GM21515 (cell line): ENCODE measurements at regions not wholly inside any gene's neighbourhood (a gene's known extent, or its start where the extent isn't known, plus 50 kb on each side); places are given as distances from the start of the nearest gene placed in this dataset.

Source experiments
- ATAC-seq: cut with Tn5 transposase; IDR thresholded peaks from one replicate; pipeline ENCODE4 v1.9.1; 2021; ENCODE audit not compliant: unreplicated experiment

DNA sequence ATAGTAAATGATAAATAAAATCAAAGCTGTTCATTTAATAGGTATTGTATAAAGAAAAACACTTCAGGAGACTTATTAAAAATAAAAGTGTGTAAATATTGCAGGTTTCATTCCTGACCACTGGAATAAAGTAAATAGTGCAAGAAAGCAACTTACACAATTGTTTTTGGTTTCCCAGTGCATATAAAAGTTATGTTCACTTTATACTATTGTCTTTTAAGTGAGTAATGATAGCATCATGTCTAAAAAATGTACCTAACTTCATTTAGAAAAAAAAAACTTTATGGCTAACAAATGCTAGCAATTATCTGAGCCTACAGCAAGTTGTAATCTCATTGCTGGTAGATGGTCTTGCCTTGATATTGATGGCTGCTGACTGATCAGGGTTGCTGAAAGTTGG, 726.6 kb upstream of the POU3F2 start:
- ATAC-seq = no peak

DNA sequence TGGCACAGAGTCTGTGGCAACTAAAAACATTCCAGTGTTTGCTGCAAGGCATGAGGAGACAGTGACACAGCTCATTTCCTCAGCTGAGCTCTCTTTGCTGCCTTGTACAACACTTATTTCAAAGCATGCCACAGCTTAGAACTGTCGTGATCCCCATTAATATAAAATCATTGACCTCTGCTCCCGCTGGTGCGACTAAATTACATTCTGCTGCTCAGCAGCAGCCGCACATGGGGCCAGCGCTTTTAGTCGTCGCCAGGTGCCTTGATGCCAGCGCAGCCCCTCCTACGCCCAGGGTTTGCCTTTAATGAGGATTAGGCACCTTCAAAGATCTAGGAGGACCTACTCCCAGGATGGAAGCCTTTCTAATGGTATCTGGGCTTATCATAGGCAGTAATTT, 717.9 kb upstream of the POU3F2 start:
- ATAC-seq = no peak

DNA sequence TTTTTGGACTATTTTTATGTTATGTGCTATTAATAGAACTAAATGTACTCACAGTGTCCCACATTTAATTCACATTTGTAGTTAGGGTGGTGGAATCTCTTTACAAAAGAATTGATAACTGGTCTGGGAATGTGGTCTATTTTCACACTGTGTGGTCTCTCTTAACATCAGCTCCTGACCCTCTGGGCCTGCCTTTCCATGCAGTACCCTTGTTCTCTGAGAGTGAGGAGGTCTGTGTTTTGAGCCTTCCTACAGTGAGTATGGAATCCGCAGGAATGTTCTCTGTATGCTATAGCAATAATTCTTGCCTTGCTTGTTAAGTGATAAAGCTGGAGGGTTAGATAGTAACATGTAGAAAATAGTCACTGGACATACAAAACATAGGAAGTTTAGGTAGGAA, 717.3 kb upstream of the POU3F2 start:
- ATAC-seq = no peak

DNA sequence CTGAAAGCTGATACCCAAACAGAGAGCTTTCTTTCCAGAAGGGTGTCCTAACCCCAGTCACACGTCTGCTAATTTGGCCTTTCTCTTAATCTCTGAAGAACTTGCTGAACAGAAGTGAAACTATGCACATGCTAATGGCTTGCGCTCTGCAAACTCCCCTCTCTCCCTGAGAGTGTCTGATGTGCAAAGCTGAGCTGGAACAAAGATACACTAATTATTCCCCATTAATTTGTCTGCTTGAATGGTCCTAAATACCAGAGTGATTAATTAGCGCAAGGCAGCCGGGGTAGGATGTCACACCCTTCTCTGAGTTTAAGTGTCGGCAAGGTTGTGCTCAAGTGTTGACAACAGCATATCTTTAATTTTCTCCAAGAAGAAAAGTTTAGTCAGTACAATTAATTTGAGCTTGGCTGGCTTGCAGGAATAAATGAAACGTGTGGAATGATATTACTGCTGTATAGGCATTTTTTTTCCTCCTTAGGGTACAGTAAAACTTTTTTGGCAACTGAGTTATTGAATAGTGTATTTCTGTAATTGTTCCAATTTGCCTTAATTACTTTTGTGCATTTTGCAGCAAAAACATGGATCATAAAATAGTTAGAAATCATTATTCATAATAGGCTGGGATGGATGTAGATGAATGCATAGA, 715.9 kb upstream of the POU3F2 start:
- no peak for ATAC-seq

DNA sequence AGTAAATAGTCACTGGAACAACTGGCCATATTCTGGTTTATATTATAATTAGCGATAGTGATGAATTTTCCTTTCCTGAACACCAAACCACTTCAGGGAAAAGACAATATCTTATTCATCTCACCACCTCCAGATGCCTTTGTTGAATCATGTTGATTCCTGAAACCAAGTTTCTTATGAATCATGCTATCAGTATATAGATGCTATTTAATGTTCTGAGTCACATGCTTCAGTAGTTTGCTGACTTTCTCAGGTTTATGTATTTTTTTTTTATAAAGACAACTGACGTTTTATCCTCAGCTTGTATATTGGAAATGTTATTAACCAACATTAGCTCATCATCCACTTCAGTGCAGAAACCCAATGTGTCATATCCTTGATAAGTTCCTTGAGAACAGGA, 710.2 kb upstream of the POU3F2 start:
- no peak for ATAC-seq

DNA sequence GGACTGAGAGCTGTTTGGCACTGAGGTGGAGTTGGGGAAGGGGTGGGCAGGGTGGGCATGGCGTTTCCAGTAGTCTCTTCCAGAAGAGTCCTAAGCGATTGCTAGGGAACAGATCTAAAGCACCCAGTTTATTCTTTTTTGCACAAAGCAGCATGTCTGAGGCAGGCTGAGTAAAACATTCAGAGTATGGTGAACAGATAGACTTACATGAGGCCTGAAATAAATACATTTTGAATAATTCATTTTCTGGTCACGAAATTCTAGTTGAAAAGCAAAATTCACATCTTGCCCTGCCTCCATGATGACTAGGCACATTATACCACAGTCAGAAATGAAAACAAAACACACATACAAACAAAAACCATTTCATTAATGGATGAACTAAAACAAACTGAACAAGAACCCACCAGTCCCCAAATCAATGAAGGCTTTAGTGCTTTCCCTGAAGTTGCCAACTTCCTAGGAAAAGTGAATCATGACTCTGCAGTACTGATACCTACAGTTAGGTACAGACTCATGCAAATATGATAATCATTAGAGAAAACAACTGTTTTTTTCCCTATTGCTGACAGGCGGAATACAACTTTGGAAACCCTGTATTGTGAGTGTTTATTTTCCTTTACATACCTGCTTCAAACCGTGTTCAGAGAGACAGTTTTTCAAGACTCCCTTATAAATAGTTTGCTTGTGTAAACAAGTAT, 702.9 kb upstream of the POU3F2 start:
- ATAC-seq = no peak

DNA sequence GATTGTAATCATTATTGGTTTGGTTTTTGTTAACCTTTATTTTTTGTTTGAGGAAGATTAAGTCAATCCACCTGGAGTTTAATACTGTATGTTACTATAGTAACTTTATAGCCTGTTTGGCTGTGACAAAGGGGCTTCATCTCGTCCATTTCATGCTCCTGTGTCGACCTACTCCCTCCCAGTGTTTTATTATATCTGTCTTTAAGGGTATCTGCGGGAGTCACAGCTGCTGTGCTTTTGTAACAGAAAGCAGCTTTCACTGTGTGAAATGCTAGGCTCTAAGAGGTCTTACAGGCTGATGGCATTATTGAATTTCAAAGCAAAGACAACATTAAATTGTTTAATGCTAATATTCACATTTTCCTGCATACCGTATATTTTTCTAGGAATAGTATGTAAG, 698.0 kb upstream of the POU3F2 start:
- ATAC-seq = no peak

DNA sequence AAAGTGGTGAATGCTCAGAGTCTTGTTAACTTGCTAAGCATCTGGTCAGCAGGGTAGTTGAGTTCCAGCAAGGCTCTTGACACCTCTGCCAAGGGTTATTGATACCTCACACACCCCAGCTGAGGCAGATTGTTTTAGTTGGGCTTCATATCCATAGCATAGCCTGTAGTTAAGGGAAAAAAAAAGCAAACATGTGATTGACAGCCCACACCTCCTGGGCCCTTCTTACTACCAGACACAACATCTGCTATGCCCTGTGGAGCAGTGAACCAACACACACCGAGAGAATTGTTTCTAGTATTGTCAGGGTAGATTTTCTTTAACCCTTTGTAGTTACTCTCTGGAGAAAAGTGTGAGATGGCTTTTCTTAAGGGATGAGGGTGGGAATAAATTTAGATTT, 697.0 kb upstream of the POU3F2 start:
- no peak for ATAC-seq

DNA sequence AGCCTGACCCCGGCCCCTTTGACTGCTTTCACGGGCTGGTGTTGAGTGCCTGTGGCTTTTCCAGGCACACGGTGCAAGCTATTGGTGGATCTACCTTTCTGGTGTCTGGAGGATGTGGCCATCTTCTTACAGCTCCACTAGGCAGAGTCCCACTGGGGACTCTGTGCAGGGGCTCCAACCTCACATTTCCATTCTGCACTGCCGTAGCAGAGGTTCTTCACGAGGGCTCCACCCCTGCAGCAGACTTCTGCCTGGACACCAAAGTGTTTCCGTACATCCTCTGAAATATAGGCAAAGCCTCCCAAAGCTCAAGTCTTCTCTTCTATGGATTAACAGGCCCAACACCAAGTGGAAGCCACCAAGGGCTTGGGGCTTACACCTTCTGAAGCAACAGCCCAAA, 691.5 kb upstream of the POU3F2 start:
- ATAC-seq = no peak

DNA sequence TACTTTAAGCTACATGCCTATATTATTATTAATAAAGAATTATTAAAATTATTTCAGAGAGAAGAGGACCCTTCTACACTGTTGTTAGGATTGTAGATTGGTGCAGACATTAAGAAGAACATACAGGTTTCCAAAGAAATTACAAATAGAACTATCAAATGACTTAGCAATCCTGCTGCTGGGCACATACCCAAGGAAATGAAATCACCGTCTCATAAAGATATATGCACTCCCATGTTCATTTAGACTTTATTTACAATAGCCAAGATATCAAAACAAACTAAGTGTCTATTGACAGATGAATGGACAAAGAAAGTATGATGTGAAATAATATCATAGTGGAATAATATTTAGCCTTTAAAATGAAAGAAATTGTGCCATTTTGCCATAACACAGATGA, 687.7 kb upstream of the POU3F2 start:
- no peak for ATAC-seq

DNA sequence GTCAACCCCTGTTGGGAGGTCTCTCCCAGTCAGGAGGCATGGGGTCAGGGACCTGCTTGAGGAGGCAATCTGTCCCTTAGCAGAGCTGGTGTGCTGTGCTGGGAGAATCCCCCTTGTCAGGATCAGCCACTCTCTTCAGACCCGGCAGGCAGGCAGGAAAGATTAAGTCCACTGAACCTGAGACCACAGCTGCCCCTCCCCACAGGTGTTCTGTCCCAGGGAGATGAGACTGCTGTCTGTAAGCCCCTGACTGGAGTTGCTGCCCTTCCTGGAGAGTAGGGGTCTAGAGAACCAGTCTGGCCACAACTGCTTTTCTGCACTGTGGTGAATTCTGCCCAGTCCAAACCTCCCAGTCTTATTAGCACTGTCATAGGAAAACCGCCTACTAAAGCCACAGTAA, 677.8 kb upstream of the POU3F2 start:
- ATAC-seq = no peak

DNA sequence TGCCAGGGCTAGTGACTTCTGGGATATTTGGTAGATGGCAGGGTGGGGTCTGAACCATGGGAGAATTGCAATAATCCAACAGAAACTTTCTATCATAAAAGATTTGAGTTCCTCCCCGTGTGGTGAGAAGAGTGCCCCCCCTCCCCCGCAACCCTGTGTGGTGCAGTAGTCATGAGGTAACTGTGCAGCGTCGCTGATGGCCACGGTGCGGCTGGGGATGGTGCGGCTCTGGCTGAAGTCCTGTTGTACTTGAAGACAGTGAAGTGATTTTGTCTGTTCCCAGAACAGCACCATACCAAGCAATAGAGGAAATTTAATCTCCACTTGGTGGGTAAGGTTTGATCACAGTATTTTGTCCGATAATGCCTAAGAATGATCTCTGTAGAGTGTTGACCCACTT, 654.8 kb upstream of the POU3F2 start:
- no peak for ATAC-seq

DNA sequence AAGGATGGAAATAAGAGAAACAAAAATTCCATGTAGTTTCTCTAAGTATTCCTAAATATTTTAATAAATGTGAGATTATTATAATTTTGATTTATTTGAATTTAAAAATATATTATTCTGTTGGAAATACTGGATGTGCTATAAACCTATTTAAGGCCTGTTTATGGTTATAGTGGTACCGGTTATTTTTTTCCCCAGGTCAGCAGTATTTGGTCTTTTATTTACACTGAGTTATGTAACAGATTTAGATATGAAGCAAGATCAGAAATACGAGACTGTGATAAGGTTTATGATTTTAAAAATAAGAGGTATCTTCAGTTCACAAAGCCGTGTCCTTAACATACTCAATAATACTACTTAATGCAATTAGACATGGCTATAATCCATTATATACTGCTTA, 634.3 kb upstream of the POU3F2 start:
- no peak for ATAC-seq

DNA sequence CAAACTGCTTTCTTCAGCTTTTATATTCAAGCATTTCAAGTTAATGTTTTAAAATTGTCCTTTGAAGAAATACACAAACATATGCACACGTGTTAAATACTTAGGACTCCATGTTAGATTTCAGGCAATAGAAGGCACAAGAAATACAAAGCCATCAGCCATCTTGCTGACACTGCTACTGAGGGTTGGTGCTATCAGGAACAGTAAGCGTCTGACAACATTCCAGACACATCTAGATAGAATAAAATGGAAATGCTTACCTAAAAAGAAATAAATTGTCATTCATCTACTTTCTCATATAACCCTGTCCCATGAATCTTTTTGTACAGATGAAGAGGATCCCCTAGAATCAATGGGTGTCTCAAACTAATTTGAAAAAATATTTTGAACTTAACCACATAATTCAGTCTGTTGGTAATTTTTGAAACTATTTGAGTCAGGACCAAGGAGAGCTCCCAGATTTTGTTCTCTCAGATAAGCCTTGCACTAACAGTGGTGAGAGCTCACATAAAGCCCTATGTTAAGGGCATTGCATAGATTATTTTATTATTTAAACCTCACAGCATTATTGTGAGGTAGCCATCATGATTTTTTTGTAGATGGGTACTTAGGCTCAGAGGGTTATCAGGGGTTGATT, 631.1 kb upstream of the POU3F2 start:
- ATAC-seq = no peak

DNA sequence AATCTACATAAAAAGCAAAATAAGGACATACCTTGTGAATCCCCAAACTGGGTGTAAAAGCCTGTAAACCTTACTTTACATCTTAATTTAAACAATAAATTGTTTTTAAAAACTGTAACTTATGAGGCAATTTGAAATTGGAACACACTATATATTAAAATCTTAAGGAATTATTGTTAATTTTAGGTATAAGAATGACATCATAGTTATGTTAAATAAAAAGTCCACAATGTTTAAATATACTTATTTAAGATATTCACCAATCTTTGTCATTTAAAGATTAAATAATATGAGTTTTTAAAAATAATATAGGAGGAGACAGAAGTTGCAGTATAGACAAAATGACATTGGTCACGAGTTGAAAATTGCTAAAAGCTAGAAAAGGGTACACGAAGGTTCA, 621.9 kb upstream of the POU3F2 start:
- ATAC-seq = no peak

DNA sequence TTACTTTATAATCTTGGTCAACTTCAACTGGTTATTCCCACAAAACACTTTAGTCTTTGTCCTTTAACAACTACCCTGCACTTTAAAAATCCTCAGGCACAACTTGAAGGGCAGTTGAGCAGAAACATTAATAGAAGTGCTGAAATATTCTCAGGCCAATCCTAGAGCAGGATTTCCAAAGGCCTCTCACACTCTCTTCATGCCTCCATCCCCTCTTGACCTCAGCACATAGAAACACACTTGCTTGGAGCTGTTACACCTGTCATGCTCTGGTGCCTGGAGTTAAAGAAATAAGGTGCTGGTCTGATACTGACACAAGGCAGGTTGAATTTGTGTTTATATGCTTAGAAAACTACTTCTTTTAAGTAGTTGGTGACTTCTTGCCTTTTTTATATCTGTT, 618.8 kb upstream of the POU3F2 start:
- ATAC-seq = no peak

DNA sequence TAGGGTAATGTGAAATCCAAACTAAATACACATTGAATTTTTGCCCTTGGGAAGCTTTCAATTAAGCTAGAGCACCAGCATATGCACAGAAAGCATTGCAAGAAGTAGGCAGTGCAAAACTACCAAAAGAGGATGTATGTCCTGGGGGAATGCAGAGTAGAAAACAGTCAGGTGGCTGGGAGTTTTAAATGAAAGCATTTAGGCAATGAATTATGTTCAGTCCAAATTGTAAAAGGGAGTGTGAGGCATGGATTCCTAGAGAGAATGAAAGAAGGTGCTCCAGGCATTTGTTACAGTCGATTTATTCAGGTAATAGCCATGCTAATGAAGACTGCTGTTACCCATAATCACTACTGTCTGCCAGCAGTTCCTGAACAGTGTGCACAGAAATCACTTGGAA, 604.1 kb upstream of the POU3F2 start:
- no peak for ATAC-seq

DNA sequence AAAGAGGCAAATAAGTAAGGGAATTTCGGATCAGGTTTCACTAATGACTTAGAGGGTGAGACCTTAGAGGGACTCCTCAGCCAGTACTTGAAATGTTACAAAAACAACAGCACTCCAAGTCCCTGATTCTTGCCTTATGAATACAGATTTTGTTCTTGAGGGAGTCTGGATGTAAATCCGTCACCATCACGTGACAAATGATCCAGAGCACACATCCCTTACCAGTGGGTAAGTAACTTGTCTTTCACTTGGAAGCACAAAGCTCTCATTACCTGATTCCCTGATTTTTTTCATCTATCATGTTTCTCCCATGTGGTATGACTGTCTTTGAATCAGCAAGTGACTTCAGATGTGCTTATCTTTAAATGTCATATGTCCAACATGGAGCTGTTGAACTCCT, 595.3 kb upstream of the POU3F2 start:
- no peak for ATAC-seq

DNA sequence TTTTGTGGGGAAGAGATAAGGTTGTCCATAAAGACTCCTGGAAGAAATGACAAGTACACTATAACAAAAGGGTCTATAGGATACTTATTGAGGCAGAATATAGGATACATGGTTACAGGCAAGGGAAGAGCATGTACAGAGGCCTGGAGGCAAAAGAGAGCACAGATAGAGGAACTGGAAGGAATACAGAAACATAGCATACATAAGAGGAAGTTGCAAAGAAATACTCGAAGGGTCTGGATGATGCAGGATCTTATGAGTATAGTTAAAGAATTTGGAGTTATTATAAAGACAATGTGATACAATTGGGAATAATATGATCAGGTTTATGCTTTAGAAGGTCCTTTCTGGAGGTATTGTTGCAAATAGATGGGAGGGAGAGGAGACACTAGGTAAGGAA, 592.7 kb upstream of the POU3F2 start:
- no peak for ATAC-seq

DNA sequence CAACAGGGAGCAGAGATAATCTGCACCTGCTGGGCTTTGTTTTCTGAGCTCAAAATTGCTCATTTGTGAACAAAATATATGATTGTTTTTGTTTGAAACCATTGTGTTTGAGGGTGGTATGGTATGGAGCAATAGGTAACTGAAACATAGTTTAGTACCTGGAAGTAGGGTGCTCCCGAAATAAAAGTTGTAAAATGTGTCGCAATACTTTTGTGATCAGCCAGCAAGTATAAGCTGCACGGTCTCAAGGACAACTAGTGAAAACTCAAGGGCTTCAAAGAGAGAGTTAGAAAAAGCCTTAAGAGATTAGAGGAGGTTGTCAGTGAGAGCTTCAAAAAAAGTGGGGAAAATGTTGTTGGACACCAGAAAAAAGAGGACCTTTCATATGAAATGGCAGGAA, 579.8 kb upstream of the POU3F2 start:
- ATAC-seq = no peak

DNA sequence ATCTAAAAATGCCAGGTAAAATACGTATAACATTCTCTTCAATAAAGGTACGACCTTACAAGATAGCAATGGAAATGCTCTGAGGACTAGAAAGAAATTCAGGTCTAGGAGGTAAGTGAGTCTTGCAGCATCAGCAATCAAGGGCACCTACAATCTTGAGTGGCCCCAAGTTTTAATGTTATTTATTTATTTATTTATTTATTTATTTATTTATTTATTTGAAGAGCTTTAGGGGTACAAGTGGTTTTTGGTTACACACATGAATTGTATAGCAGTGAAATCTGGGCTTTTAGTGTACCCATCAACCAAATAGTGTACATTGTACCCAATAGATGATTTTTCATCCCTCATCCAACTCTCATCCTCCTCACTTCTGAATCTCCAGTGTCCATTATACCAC, 574.0 kb upstream of the POU3F2 start:
- ATAC-seq = no peak

DNA sequence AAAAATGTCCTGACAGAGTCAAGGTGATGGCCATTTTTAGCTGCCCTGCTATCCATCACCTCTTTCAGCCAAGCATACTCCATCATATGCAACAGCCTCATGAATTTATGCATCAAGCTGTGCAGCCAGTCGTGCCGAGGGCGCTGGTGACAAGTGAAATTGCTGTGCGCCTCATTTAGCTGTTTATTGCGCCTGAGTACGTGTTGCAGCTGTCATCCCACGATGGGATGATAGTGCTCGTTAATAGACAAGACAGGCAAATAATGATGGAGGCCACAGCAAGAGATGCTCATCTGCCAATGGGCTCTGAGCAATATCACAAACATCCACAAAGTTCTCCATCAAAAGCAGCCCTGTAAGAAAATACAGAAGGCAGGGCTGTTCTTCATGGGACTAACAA, 562.3 kb upstream of the POU3F2 start:
- ATAC-seq = no peak

DNA sequence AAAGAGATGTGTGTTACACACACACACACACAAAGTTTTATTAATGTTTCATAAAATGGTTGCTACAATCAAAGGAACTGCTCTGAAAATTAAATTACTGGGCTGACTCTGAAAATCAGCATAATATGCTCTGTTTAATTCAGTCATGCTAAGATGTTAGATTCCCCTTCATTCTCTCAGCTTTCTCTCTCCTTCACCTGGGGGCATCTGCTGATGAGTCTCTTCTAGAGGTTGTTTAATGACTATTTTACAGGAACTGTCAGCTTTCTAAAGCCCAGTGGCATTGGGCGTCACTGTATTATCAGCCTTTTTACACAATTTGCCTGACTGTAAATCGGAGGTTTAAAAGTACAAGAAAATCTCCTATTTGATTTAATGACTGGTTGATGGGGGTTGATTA, 559.7 kb upstream of the POU3F2 start:
- ATAC-seq = no peak
